GM23338 (cell line): ENCODE measurements at regions not wholly inside any gene's neighbourhood (a gene's known extent, or its start where the extent isn't known, plus 50 kb on each side); places are given as distances from the start of the nearest gene placed in this dataset.

Experiments used
- ATAC-seq: fragments of 200-7000 bp; cut with Tn5 transposase; 3 replicates; pipeline ENCODE4 v1.9.1; 2020
- DNase-seq: peaks from one replicate; pipeline ENCODE4 v3.0.0-alpha.2; 2015; ENCODE audit warnings: low spot score
- H2AFZ ChIP-seq: fragments of 200-600 bp; sonication (generic); 2 replicates; pipeline ENCODE4 v1.8.0; 2016; ENCODE audit warnings: antibody characterized with exemption, mild to moderate bottlenecking, moderate library complexity
- H3F3A ChIP-seq: fragments of 200-600 bp; sonication (generic); replicated peaks from 2 replicates; pipeline ENCODE4 v1.8.0; 2017; ENCODE audit warnings: antibody characterized with exemption, mixed run types, low read depth
- H3K27ac ChIP-seq: fragments of 200-600 bp; sonication (generic); 2 replicates; pipeline ENCODE4 v1.6.1; 2016; ENCODE audit warnings: low read depth
- H3K27me3 ChIP-seq: fragments of 200-600 bp; sonication (generic); 2 replicates; pipeline ENCODE4 v1.8.0; 2016; ENCODE audit warnings: mild to moderate bottlenecking, mixed run types, moderate library complexity; ENCODE audit not compliant: insufficient read depth
- H3K36me3 ChIP-seq: fragments of 200-600 bp; sonication (generic); 2 replicates; pipeline ENCODE4 v1.8.0; 2016; ENCODE audit warnings: mild to moderate bottlenecking; ENCODE audit not compliant: insufficient read depth
- H3K4me1 ChIP-seq: fragments of 200-600 bp; sonication (generic); 2 replicates; pipeline ENCODE4 v1.8.0; 2016; ENCODE audit warnings: mild to moderate bottlenecking, moderate library complexity; ENCODE audit not compliant: insufficient read depth
- H3K4me2 ChIP-seq: fragments of 200-600 bp; sonication (generic); 2 replicates; pipeline ENCODE4 v1.7.1; 2017; ENCODE audit warnings: mixed run types
- H3K4me3 ChIP-seq: fragments of 200-600 bp; sonication (generic); 2 replicates; pipeline ENCODE4 v1.6.1; 2016; ENCODE audit warnings: mixed run types
- H3K79me2 ChIP-seq: fragments of 200-600 bp; sonication (generic); replicated peaks from 2 replicates; pipeline ENCODE4 v1.8.0; 2017; ENCODE audit warnings: mild to moderate bottlenecking; ENCODE audit not compliant: insufficient read depth
- H3K9me2 ChIP-seq: fragments of 200-600 bp; sonication (generic); 2 replicates; pipeline ENCODE4 v1.8.0; 2017; ENCODE audit not compliant: insufficient read depth
- H4K20me1 ChIP-seq: fragments of 200-600 bp; sonication (generic); replicated peaks from 2 replicates; pipeline ENCODE4 v1.8.0; 2017; ENCODE audit warnings: mild to moderate bottlenecking; ENCODE audit not compliant: insufficient read depth
- H3K27ac Mint-ChIP-seq: 2 replicates; pipeline ENCODE4 v1.8.0; 2020; ENCODE audit warnings: inconsistent platforms, mild to moderate bottlenecking, moderate library complexity, mixed read lengths
- H3K27me3 Mint-ChIP-seq: 3 replicates; pipeline ENCODE4 v1.8.0; 2022; ENCODE audit warnings: low read depth, mild to moderate bottlenecking, moderate library complexity, mixed read lengths, inconsistent platforms; ENCODE audit not compliant: insufficient read depth, poor library complexity
- H3K36me3 Mint-ChIP-seq: 3 replicates; pipeline ENCODE4 v1.8.0; 2021; ENCODE audit warnings: low read depth, mild to moderate bottlenecking, inconsistent platforms, moderate library complexity, mixed read lengths
- H3K4me1 Mint-ChIP-seq: 3 replicates; pipeline ENCODE4 v1.8.0; 2020; ENCODE audit warnings: mild to moderate bottlenecking, inconsistent platforms, mixed read lengths
- H3K4me3 Mint-ChIP-seq: 3 replicates; pipeline ENCODE4 v1.8.0; 2021; ENCODE audit warnings: moderate library complexity, mild to moderate bottlenecking, inconsistent platforms, mixed read lengths
- H3K9me3 Mint-ChIP-seq: 3 replicates; pipeline ENCODE4 v1.8.0; 2020; ENCODE audit warnings: moderate library complexity, mild to moderate bottlenecking, inconsistent platforms, mixed read lengths
- CREB1 ChIP-seq: fragments of 250-450 bp; sonication (Bioruptor Pico); IDR thresholded peaks from 2 replicates; pipeline ENCODE4 v1.5.0; 2020; ENCODE audit warnings: low read depth, mild to moderate bottlenecking, moderate library complexity
- CTCF ChIP-seq, 2 experiments: fragments of 200-600 bp in 1 of 2; sonication (generic) in 1 of 2; conservative IDR thresholded peaks; 2 replicates each; pipeline versions ENCODE4 v1.5.1 to v1.6.1; 2016 to 2017; ENCODE audit warnings: antibody characterized with exemption in 2 of 2, low read depth in 2 of 2, mild to moderate bottlenecking in 2 of 2, moderate library complexity in 1 of 2
- ETS1 ChIP-seq: IDR thresholded peaks from 2 replicates; pipeline ENCODE4 v1.6.1; 2016; ENCODE audit warnings: antibody characterized with exemption
- EZH2 ChIP-seq: fragments of 200-600 bp; sonication (generic); IDR thresholded peaks from one replicate; pipeline ENCODE4 v1.8.0; 2017; ENCODE audit warnings: antibody characterized with exemption, mild to moderate bottlenecking, low read depth; ENCODE audit not compliant: unreplicated experiment
- EZH2phosphoT487 ChIP-seq: fragments of 200-600 bp; sonication (generic); IDR thresholded peaks from one replicate; pipeline ENCODE4 v1.8.1; 2018; ENCODE audit warnings: antibody characterized with exemption; ENCODE audit not compliant: unreplicated experiment
- JUNB ChIP-seq: IDR thresholded peaks from one replicate; pipeline ENCODE4 v1.6.1; 2016; ENCODE audit warnings: antibody characterized with exemption; ENCODE audit not compliant: unreplicated experiment
- NANOG ChIP-seq: IDR thresholded peaks from 2 replicates; pipeline ENCODE4 v1.6.1; 2016; ENCODE audit warnings: antibody characterized with exemption, borderline replicate concordance
- POLR2AphosphoS5 ChIP-seq: IDR thresholded peaks from 2 replicates; pipeline ENCODE4 v1.6.1; 2016; ENCODE audit warnings: antibody characterized with exemption, low read depth
- REST ChIP-seq: IDR thresholded peaks from one replicate; pipeline ENCODE4 v1.6.1; 2018; ENCODE audit warnings: antibody characterized with exemption; ENCODE audit not compliant: unreplicated experiment
- STAT1 ChIP-seq: IDR thresholded peaks from one replicate; pipeline ENCODE4 v1.6.1; 2016; ENCODE audit warnings: antibody characterized with exemption; ENCODE audit not compliant: unreplicated experiment
- ZNF114 ChIP-seq: fragments of 250-450 bp; sonication (Bioruptor Pico); IDR thresholded peaks from 2 replicates; pipeline ENCODE4 v1.5.0; 2020; ENCODE audit warnings: mild to moderate bottlenecking, moderate library complexity
- ZNF331 ChIP-seq: fragments of 250-450 bp; sonication (Bioruptor Pico); IDR thresholded peaks from 2 replicates; pipeline ENCODE4 v1.5.0; 2020; ENCODE audit warnings: low read depth, mild to moderate bottlenecking, moderate library complexity
- ZNF462 ChIP-seq: fragments of 250-450 bp; sonication (Bioruptor Pico); IDR thresholded peaks from 2 replicates; pipeline ENCODE4 v1.5.0; 2020; ENCODE audit warnings: mild to moderate bottlenecking, moderate library complexity

GRCh38 chr10:131722525-131723264 is 178.1 kb upstream of the PPP2R2D start:
- H3F3A ChIP-seq, result 0 out of 2 replicates have a peak, but pooled peaks cover 3% of the 10 kb centered on the region
- no peaks in the 10 kb centered on the region for H3K27me3 ChIP-seq
- H3K79me2 ChIP-seq, result no peaks in the 10 kb centered on the region
- peaks cover 4% of the 10 kb centered on the region for H3K4me1 ChIP-seq
- Mint-ChIP-seq H3K4me1 (peaks cover 23% of the 10 kb centered on the region), H3K27ac (no peak overlapping the region), H3K9me3 (peaks cover 3% of the 10 kb centered on the region), H3K4me3 (no peak overlapping the region), H3K36me3 (no peaks in the 10 kb centered on the region), H3K27me3 (peaks cover 14% of the 10 kb centered on the region)
- H3K4me3 ChIP-seq, result no peak overlapping the region
- ATAC-seq (no peak), DNase-seq (no peak)
- H3K27ac ChIP-seq, result no peak overlapping the region
- no peak overlapping the region for H3K4me2 ChIP-seq
- no peaks in the 10 kb centered on the region for H4K20me1 ChIP-seq
- TF ChIP-seq ZNF114 (CRISPR knock-in tag) (no peak), POLR2AphosphoS5 (no peak), ETS1 (no peak), EZH2 (no peak), ZNF462 (CRISPR knock-in tag) (no peak), ZNF331 (CRISPR knock-in tag) (no peak), CREB1 (CRISPR knock-in tag) (no peak), EZH2phosphoT487 (no peak), NANOG (no peak), STAT1 (no peak), JUNB (no peak), CTCF (conservative IDR thresholded peaks at IDR 0.05; ENCODE audit: low read depth in 2 of 2) (no peak), REST (no peak)
- H3K9me2 ChIP-seq, result peaks cover 3% of the 10 kb centered on the region; the same call in 1 of the 2 replicates
- H2AFZ ChIP-seq, result no peak overlapping the region
- H3K36me3 ChIP-seq, result no peaks in the 10 kb centered on the region; the same call in 1 of the 2 replicates
